ENCODE measurements at regions not wholly inside any gene's neighbourhood (a gene's known extent, or its start where the extent isn't known, plus 50 kb on each side); places are given as distances from the start of the nearest gene placed in this dataset.

DNA sequence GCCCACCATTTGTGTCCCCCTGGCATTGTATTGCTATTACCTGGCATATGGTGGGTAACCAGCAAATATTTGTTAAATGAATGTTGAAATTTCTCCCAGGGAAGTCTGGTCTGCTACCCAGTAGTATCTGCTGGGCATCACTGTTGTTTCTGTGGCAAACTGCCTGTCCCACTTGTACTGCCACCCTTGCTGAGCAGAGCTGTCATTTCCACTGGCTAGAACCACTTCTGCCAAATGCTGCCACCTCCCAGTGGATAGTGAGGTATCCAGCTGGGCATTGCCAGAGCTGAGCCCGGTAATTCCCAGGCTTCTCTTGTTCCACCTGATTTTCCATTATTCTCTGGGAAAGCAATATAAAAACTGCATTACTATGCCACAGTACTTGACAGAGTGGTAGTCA lies 186.7 kb upstream of the NOCT start:
- 79 to 95% (median 93%) methylated on average over 1 of the region's 1 CpG for WGBS, 3 donors
- intact Hi-C loops (cut with DNase I): no loop called here
- Histone ChIP-seq H3K4me1 (ENCODE audit: insufficient read depth) (no peaks in the 10 kb centered on the region), H3K27ac (no peak overlapping the region), H3K36me3 (no peaks in the 10 kb centered on the region), H3K4me3 (no peak overlapping the region), H3K27me3 (no peaks in the 10 kb centered on the region), H3K9me3 (no peaks in the 10 kb centered on the region)
- DNase-seq: no peak
- TF ChIP-seq, protein P1, sequence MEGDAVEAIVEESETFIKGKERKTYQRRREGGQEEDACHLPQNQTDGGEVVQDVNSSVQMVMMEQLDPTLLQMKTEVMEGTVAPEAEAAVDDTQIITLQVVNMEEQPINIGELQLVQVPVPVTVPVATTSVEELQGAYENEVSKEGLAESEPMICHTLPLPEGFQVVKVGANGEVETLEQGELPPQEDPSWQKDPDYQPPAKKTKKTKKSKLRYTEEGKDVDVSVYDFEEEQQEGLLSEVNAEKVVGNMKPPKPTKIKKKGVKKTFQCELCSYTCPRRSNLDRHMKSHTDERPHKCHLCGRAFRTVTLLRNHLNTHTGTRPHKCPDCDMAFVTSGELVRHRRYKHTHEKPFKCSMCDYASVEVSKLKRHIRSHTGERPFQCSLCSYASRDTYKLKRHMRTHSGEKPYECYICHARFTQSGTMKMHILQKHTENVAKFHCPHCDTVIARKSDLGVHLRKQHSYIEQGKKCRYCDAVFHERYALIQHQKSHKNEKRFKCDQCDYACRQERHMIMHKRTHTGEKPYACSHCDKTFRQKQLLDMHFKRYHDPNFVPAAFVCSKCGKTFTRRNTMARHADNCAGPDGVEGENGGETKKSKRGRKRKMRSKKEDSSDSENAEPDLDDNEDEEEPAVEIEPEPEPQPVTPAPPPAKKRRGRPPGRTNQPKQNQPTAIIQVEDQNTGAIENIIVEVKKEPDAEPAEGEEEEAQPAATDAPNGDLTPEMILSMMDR (IDR thresholded peaks at IDR 0.05): no peak
- TF ChIP-seq POLR2A (IDR thresholded peaks at IDR 0.05) (no peak), EP300 (IDR thresholded peaks at IDR 0.05) (no peak)

DNA sequence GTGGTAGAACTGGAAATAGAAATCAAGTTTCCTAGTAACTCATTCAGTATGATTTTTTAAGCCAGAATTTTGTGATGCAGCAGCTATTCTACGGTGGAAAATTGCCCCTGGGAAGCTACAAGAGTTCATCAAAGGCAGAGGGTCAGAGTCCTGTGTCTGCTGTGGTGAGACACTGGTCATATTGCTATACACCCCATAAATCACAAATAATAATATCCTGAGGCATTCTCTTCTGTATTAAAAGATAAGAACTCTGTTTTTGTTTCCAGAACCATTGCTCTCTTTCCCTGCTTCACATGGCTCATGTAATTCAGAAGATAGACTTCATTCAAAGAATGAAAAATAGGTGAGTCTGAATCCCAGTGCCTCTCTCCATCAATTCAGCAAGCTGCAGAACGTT lies 188.8 kb upstream of the NOCT start:
- DNase-seq: no peak
- Histone ChIP-seq H3K9me3 (no peaks in the 10 kb centered on the region), H3K4me3 (no peak overlapping the region), H3K36me3 (no peaks in the 10 kb centered on the region), H3K27me3 (no peaks in the 10 kb centered on the region), H3K27ac (no peak overlapping the region), H3K4me1 (ENCODE audit: insufficient read depth) (no peaks in the 10 kb centered on the region)
- 18 to 30% (median 26%) methylated on average over 2 of the region's 2 CpGs for WGBS, 3 donors
- intact Hi-C loops (cut with DNase I): no loop called here
- no peak for TF ChIP-seq EP300 (IDR thresholded peaks at IDR 0.05)
- no peak for TF ChIP-seq POLR2A (IDR thresholded peaks at IDR 0.05)
- TF ChIP-seq, protein P1 (IDR thresholded peaks at IDR 0.05): no peak

DNA sequence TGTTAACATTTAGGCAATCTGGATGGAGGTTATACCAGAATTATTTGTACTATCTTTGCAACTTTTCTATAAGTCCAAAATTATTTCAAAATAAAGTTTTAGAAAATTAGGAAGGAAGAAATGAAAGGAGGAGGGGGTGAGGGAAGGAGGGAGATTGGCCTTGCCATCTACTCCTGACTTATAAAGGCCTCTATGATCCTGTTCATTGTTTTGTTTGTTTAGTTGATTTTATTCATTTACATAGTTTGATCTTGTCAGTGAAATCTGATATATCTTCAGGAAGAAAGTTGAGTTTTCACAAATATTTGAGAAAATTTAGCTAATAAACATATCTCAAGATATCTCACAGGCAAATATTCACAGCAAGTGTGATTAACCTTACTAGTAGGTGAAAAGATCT lies 189.3 kb upstream of the NOCT start:
- Histone ChIP-seq H3K4me3 (no peak overlapping the region), H3K27ac (no peak overlapping the region), H3K36me3 (no peaks in the 10 kb centered on the region), H3K4me1 (ENCODE audit: insufficient read depth) (no peaks in the 10 kb centered on the region), H3K27me3 (no peaks in the 10 kb centered on the region), H3K9me3 (no peaks in the 10 kb centered on the region)
- intact Hi-C loops (cut with DNase I): no loop called here
- no peak for TF ChIP-seq POLR2A (IDR thresholded peaks at IDR 0.05)
- no peak for TF ChIP-seq EP300 (IDR thresholded peaks at IDR 0.05)
- TF ChIP-seq, protein P1 (IDR thresholded peaks at IDR 0.05): no peak
- DNase-seq: no peak

DNA sequence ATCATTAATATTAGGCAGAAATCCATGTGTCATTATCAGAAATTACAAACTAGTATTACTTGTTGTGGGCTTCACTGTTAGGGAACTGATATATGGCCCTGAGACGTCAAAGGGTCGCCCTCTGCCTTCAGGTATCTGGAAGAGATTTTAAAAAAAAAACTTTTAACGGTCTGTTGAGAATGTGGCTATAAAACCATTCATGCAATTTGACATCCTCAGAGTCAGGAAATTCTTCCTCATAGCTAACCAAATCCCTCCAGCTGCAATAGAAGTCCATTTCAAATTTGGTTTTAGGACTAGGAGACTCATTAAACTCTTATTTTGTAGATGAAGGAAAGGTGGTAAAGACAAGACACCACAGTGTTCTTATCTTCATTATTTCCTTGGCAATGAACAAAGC lies 194.2 kb upstream of the NOCT start:
- H3K27me3 ChIP-seq: no peaks in the 10 kb centered on the region
- TF ChIP-seq, protein P1 (IDR thresholded peaks at IDR 0.05): no peak
- no peak for TF ChIP-seq EP300 (IDR thresholded peaks at IDR 0.05)
- TF ChIP-seq POLR2A (IDR thresholded peaks at IDR 0.05): no peak
- intact Hi-C loops (cut with DNase I): no loop called here

DNA sequence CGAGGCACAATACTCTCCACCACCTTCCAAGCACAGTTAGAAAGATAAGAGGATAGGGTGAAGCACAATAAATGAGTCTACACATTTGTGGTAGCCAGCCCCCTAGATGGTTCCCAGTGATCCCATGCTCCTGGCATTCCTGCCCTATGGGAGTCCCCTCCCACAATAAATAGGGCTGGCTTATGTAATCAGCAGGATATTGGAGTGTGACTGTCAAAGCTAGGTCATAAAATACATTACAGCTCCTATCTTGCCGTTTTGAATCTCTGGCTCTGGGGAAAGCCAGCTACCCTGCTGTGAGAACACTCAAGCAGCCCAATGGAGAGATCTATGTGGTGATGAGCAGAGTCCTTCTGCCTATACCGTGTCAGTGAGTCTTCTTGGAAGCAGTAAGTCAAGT lies 198.7 kb upstream of the NOCT start:
- Histone ChIP-seq H3K4me3 (no peak overlapping the region), H3K36me3 (no peaks in the 10 kb centered on the region), H3K27me3 (no peaks in the 10 kb centered on the region), H3K27ac (no peak overlapping the region), H3K9me3 (no peaks in the 10 kb centered on the region), H3K4me1 (ENCODE audit: insufficient read depth) (no peaks in the 10 kb centered on the region)
- no peak for TF ChIP-seq POLR2A (IDR thresholded peaks at IDR 0.05)
- TF ChIP-seq, protein P1 (IDR thresholded peaks at IDR 0.05): no peak
- no peak for TF ChIP-seq EP300 (IDR thresholded peaks at IDR 0.05)
- DNase-seq: no peak
- 61 to 68% (median 63%) methylated on average over 3 of the region's 3 CpGs for WGBS, 3 donors
- intact Hi-C loops (cut with DNase I): no loop called here

More for the DNA sequence above, 194.2 kb upstream of the NOCT start:
- H3K36me3 ChIP-seq: no peaks in the 10 kb centered on the region
- DNase-seq: no peak
- WGBS, 3 donors: 75 to 79% (median 75%) methylated on average over 3 of the region's 3 CpGs
- H3K27ac ChIP-seq: no peak overlapping the region
- H3K4me1 ChIP-seq (ENCODE audit: insufficient read depth): no peaks in the 10 kb centered on the region
- no peaks in the 10 kb centered on the region for H3K9me3 ChIP-seq
- no peak overlapping the region for H3K4me3 ChIP-seq
